HCT116 (cell line): ENCODE measurements at regions not wholly inside any gene's neighbourhood (a gene's known extent, or its start where the extent isn't known, plus 50 kb on each side); places are given as distances from the start of the nearest gene placed in this dataset.

ENCODE experiments used
- CBX3 ChIP-seq: IDR thresholded peaks from 2 replicates; pipeline ENCODE4 v1.6.1; 2012; ENCODE audit warnings: low read depth
- CEBPB ChIP-seq: IDR thresholded peaks from 2 replicates; pipeline ENCODE4 v1.6.1; 2012; ENCODE audit warnings: low read depth
- EZH2 ChIP-seq: fragments of 200-600 bp; sonication (generic); IDR thresholded peaks from 2 replicates; pipeline ENCODE4 v1.6.1; 2017; ENCODE audit warnings: antibody characterized with exemption, mixed run types
- MAX ChIP-seq: IDR thresholded peaks from 2 replicates; pipeline ENCODE4 v1.6.1; 2012
- POLR2A ChIP-seq: IDR thresholded peaks from 2 replicates; pipeline ENCODE4 v1.7.0; 2011; ENCODE audit warnings: borderline replicate concordance; ENCODE audit not compliant: insufficient read depth, insufficient read length; ENCODE audit errors: extremely low read depth
- POLR2AphosphoS5 ChIP-seq: IDR thresholded peaks from 2 replicates; pipeline ENCODE4 v1.6.1; 2011; ENCODE audit warnings: mild to moderate bottlenecking, low read depth, low read length, moderate library complexity
- RAD21 ChIP-seq: IDR thresholded peaks from 2 replicates; pipeline ENCODE4 v1.6.1; 2012; ENCODE audit warnings: low read depth, mild to moderate bottlenecking
- TCF7L2 ChIP-seq: IDR thresholded peaks from 2 replicates; pipeline ENCODE4 v1.7.0; 2011; ENCODE audit warnings: borderline replicate concordance, inconsistent platforms; ENCODE audit not compliant: insufficient read depth, insufficient read length; ENCODE audit errors: extremely low read depth
- YY1 ChIP-seq: IDR thresholded peaks from 2 replicates; pipeline ENCODE4 v1.6.1; 2011; ENCODE audit warnings: low read length, low read depth, moderate library complexity, mild to moderate bottlenecking; ENCODE audit not compliant: insufficient replicate concordance; ENCODE audit errors: extremely low read depth
- ZFX ChIP-seq: fragments of 450-650 bp; IDR thresholded peaks from 2 replicates; pipeline ENCODE4 v1.6.1; 2017
- TF ChIP-seq, protein P1 (sequence below), 3 experiments: fragments of 200-600 bp in 1 of 3; sonication (generic) in 1 of 3; IDR thresholded peaks in 2 of 3; conservative IDR thresholded peaks in 1 of 3; 2 replicates each; pipeline ENCODE4 v1.5.1; 2012 to 2017; ENCODE audit warnings: low read depth in 2 of 3, low read length in 2 of 3, antibody characterized with exemption in 1 of 3, borderline replicate concordance in 1 of 3, control low read depth in 1 of 3, mild to moderate bottlenecking in 1 of 3, mixed read lengths in 1 of 3, mixed run types in 1 of 3, moderate library complexity in 1 of 3; ENCODE audit not compliant: insufficient read depth in 1 of 3
- TF ChIP-seq, protein P2 (sequence below): IDR thresholded peaks from 2 replicates; pipeline ENCODE4 v1.6.1; 2011; ENCODE audit warnings: mild to moderate bottlenecking, low read length, moderate library complexity; ENCODE audit not compliant: insufficient replicate concordance; ENCODE audit errors: extremely low read depth
- TF ChIP-seq, protein P3 (sequence below): IDR thresholded peaks from 2 replicates; pipeline ENCODE4 v1.6.1; 2012; ENCODE audit warnings: low read depth

DNA sequence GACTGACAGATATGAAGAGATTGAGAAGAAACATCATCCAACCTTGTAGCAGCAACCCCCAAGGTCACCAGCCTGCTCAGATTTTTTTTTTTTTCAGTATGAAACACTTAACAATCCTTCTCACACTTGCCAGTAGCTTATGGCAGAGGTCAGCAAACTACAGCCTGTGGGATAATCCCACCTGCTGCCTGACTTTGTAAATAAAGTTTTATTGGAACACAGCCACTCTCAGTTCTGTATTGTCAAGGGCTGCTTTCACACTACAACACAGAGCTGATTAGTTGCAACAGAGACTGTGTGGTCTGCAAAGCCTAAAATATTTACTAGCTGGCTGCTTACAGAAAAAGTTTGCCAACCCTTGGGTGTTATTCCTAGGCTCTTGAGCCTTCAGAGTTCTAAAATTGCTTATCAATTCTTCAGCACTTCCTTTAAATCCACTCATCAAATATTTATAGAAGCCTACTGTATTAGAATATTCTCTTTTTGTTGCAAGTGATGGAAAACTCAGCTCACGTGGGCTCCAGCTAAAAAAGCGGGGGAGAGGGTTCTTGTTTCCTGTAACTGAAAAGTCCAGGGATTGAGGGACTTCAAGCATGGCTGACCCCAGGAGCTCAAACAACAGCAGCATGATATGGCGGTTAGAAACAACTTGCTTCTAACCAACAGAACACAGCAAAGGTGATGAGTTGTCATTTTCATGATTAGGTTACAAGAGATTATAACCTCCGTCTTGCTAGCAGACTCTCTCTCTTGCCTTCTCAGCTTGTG, 246.1 kb downstream of the SHQ1 start:
- TF ChIP-seq, protein P1, sequence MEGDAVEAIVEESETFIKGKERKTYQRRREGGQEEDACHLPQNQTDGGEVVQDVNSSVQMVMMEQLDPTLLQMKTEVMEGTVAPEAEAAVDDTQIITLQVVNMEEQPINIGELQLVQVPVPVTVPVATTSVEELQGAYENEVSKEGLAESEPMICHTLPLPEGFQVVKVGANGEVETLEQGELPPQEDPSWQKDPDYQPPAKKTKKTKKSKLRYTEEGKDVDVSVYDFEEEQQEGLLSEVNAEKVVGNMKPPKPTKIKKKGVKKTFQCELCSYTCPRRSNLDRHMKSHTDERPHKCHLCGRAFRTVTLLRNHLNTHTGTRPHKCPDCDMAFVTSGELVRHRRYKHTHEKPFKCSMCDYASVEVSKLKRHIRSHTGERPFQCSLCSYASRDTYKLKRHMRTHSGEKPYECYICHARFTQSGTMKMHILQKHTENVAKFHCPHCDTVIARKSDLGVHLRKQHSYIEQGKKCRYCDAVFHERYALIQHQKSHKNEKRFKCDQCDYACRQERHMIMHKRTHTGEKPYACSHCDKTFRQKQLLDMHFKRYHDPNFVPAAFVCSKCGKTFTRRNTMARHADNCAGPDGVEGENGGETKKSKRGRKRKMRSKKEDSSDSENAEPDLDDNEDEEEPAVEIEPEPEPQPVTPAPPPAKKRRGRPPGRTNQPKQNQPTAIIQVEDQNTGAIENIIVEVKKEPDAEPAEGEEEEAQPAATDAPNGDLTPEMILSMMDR (IDR thresholded peaks at IDR 0.05 in 2 of 3, conservative IDR thresholded peaks at IDR 0.05 in 1 of 3; ENCODE audit: borderline replicate concordance in 1 of 3, insufficient read depth in 1 of 3, low read depth in 2 of 3, low read length in 2 of 3), result no peak
- TF ChIP-seq, protein P2, sequence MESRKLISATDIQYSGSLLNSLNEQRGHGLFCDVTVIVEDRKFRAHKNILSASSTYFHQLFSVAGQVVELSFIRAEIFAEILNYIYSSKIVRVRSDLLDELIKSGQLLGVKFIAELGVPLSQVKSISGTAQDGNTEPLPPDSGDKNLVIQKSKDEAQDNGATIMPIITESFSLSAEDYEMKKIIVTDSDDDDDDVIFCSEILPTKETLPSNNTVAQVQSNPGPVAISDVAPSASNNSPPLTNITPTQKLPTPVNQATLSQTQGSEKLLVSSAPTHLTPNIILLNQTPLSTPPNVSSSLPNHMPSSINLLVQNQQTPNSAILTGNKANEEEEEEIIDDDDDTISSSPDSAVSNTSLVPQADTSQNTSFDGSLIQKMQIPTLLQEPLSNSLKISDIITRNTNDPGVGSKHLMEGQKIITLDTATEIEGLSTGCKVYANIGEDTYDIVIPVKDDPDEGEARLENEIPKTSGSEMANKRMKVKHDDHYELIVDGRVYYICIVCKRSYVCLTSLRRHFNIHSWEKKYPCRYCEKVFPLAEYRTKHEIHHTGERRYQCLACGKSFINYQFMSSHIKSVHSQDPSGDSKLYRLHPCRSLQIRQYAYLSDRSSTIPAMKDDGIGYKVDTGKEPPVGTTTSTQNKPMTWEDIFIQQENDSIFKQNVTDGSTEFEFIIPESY, result no peak
- TF ChIP-seq POLR2AphosphoS5 (no peak), POLR2A (no peak), YY1 (no peak), EZH2 (no peak), CEBPB (no peak), RAD21 (no peak), TCF7L2 (no peak), MAX (no peak), CBX3 (no peak), ZFX (no peak)
- TF ChIP-seq, protein P3, sequence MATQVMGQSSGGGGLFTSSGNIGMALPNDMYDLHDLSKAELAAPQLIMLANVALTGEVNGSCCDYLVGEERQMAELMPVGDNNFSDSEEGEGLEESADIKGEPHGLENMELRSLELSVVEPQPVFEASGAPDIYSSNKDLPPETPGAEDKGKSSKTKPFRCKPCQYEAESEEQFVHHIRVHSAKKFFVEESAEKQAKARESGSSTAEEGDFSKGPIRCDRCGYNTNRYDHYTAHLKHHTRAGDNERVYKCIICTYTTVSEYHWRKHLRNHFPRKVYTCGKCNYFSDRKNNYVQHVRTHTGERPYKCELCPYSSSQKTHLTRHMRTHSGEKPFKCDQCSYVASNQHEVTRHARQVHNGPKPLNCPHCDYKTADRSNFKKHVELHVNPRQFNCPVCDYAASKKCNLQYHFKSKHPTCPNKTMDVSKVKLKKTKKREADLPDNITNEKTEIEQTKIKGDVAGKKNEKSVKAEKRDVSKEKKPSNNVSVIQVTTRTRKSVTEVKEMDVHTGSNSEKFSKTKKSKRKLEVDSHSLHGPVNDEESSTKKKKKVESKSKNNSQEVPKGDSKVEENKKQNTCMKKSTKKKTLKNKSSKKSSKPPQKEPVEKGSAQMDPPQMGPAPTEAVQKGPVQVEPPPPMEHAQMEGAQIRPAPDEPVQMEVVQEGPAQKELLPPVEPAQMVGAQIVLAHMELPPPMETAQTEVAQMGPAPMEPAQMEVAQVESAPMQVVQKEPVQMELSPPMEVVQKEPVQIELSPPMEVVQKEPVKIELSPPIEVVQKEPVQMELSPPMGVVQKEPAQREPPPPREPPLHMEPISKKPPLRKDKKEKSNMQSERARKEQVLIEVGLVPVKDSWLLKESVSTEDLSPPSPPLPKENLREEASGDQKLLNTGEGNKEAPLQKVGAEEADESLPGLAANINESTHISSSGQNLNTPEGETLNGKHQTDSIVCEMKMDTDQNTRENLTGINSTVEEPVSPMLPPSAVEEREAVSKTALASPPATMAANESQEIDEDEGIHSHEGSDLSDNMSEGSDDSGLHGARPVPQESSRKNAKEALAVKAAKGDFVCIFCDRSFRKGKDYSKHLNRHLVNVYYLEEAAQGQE, result no peak
